ENCODE measurements at regions not wholly inside any gene's neighbourhood (a gene's known extent, or its start where the extent isn't known, plus 50 kb on each side); places are given as distances from the start of the nearest gene placed in this dataset.
"Not testable (repeated sequence)": the region's sequence is repeated elsewhere in the genome, so short reads cannot be mapped to it uniquely, and the experiment has no call there.

- no peak overlapping the region for H3K27ac Mint-ChIP-seq
- H3K9me3 Mint-ChIP-seq, result peaks cover 4% of the 10 kb centered on the region; the same call in 1 of the 2 replicates
- H3K27me3 Mint-ChIP-seq (ENCODE audit: low read depth), result no peaks in the 10 kb centered on the region
- H3K4me1 Mint-ChIP-seq, result no peaks in the 10 kb centered on the region
- H3K4me3 Mint-ChIP-seq, result no peak overlapping the region
- ATAC-seq (no peak), DNase-seq (ENCODE audit: low spot score) (no peak)
- CTCF ChIA-PET, result interaction anchor here (1.1 kb wide), 1 partner anchor 425 kb away, joined by 3 read pairs; no protein-coding TSS in a partner anchor
- no peaks in the 10 kb centered on the region for H3K36me3 Mint-ChIP-seq
- POLR2A ChIA-PET, result no interaction called here
- TF ChIP-seq ZNF138 (CRISPR knock-in tag; conservative IDR thresholded peaks at IDR 0.05) (no peak), ZNF396 (CRISPR knock-in tag; IDR thresholded peaks at IDR 0.05; ENCODE audit: borderline replicate concordance) (no peak), ZNF219 (CRISPR knock-in tag; IDR thresholded peaks at IDR 0.05; ENCODE audit: borderline replicate concordance) (no peak), GTF2I (CRISPR knock-in tag; conservative IDR thresholded peaks at IDR 0.05) (no peak), ELF4 (CRISPR knock-in tag; IDR thresholded peaks at IDR 0.05; ENCODE audit: low read depth) (no peak), STAT6 (CRISPR knock-in tag; conservative IDR thresholded peaks at IDR 0.05; ENCODE audit: low read depth) (no peak), GRHL2 (CRISPR knock-in tag; IDR thresholded peaks at IDR 0.05; ENCODE audit: insufficient replicate concordance, severe bottlenecking) (no peak), TP53 (CRISPR knock-in tag; IDR thresholded peaks at IDR 0.05) (no peak), CBFB (CRISPR knock-in tag; IDR thresholded peaks at IDR 0.05; ENCODE audit: low read depth) (no peak), HMGXB4 (CRISPR knock-in tag; IDR thresholded peaks at IDR 0.05) (no peak), FOXP1 (CRISPR knock-in tag; IDR thresholded peaks at IDR 0.05; ENCODE audit: borderline replicate concordance) (no peak), ZNF671 (CRISPR knock-in tag; IDR thresholded peaks at IDR 0.05) (no peak), NR3C1 (CRISPR knock-in tag; conservative IDR thresholded peaks at IDR 0.05; ENCODE audit: low read depth) (no peak), RORB (CRISPR knock-in tag; IDR thresholded peaks at IDR 0.05) (no peak)
Observed at GRCh38 chr14:34275078-34275477, 187.0 kb downstream of the SPTSSA start.

GRCh38 chr14:34273716-34274115 is 188.3 kb downstream of the SPTSSA start:
- DNase-seq (ENCODE audit: low spot score); POLR2A ChIA-PET; H3K36me3 Mint-ChIP-seq; H3K27me3 Mint-ChIP-seq (ENCODE audit: low read depth); ATAC-seq; H3K9me3 Mint-ChIP-seq; H3K4me1 Mint-ChIP-seq; CTCF ChIA-PET; H3K27ac Mint-ChIP-seq; H3K4me3 Mint-ChIP-seq: not testable (repeated sequence)

GRCh38 chr14:34270361-34270760 is 191.7 kb downstream of the SPTSSA start:
- no peak for ATAC-seq
- Mint-ChIP-seq H3K36me3 (no peaks in the 10 kb centered on the region), H3K9me3 (no peaks in the 10 kb centered on the region), H3K27me3 (ENCODE audit: low read depth) (no peaks in the 10 kb centered on the region), H3K27ac (no peak overlapping the region), H3K4me1 (no peaks in the 10 kb centered on the region), H3K4me3 (no peak overlapping the region)
- POLR2A ChIA-PET, result no interaction called here
- CTCF ChIA-PET, result interaction anchor here (1.2 kb wide), 1 partner anchor 31 kb away, joined by 4 read pairs; no protein-coding TSS in a partner anchor
- no peak for DNase-seq (ENCODE audit: low spot score)
- no peak for TF ChIP-seq RELA (CRISPR knock-in tag; IDR thresholded peaks at IDR 0.05; ENCODE audit: borderline replicate concordance)
- TF ChIP-seq NR2C2 (CRISPR knock-in tag; IDR thresholded peaks at IDR 0.05), result no peak
- no peak for TF ChIP-seq GRHL2 (CRISPR knock-in tag; IDR thresholded peaks at IDR 0.05; ENCODE audit: insufficient replicate concordance, severe bottlenecking)
- no peak for TF ChIP-seq RORB (CRISPR knock-in tag; IDR thresholded peaks at IDR 0.05)
- no peak for TF ChIP-seq IRF1 (CRISPR knock-in tag; IDR thresholded peaks at IDR 0.05)
